SK-N-SH (cell line): ENCODE measurements at regions not wholly inside any gene's neighbourhood (a gene's known extent, or its start where the extent isn't known, plus 50 kb on each side); places are given as distances from the start of the nearest gene placed in this dataset.

Experiments used
- CTCF ChIA-PET: fragments of 300-600, 350-600 bp; formaldehyde crosslinking; extraction: SDS; loops from one replicate; lab custom pipeline; 2021; lab: Yijun Ruan, JAX
- POLR2A ChIA-PET: fragments of 350-600 bp; sonication (Branson Sonifier 250); formaldehyde crosslinking; extraction: SDS; loops from one replicate; lab custom pipeline; 2020; ENCODE audit warnings: antibody characterized with exemption, inconsistent platforms; lab: Yijun Ruan, JAX
- DNase-seq: peaks from one replicate; pipeline ENCODE4 v3.0.0; 2012
- H2AFZ ChIP-seq: fragments of 200-600 bp; sonication (generic); 2 replicates; pipeline ENCODE4 v1.8.1; 2016; ENCODE audit warnings: antibody characterized with exemption, mild to moderate bottlenecking, low read depth
- H3F3A ChIP-seq: fragments of 200-600 bp; sonication (generic); replicated peaks from 2 replicates; pipeline ENCODE3; 2016; ENCODE audit warnings: antibody characterized with exemption, mild to moderate bottlenecking; ENCODE audit not compliant: insufficient read depth
- H3K27ac ChIP-seq, 2 experiments: fragments of 200-500 bp in 1 of 2; fragments of 200-600 bp in 1 of 2; sonication (Bioruptor generic) in 1 of 2; sonication (generic), shearing (Covaris generic) in 1 of 2; 2 replicates each; pipeline versions ENCODE4 v1.5.1 to v1.6.1; 2014 to 2016; ENCODE audit warnings: low read depth in 2 of 2, inconsistent platforms in 1 of 2, low read length in 1 of 2, mild to moderate bottlenecking in 1 of 2, mixed read lengths in 1 of 2
- H3K27me3 ChIP-seq: fragments of 200-600 bp; sonication (generic), shearing (Covaris generic); 2 replicates; pipeline ENCODE4 v1.6.1; 2016; ENCODE audit warnings: mixed run types; ENCODE audit not compliant: insufficient read depth
- H3K36me3 ChIP-seq, 2 experiments: fragments of 200-500 bp in 1 of 2; fragments of 200-600 bp in 1 of 2; sonication (Bioruptor generic) in 1 of 2; sonication (generic) in 1 of 2; replicated peaks in 1 of 2; 2 replicates each; pipeline versions ENCODE3 to v1.5.1; 2014 to 2016; ENCODE audit warnings: low read length in 1 of 2, mild to moderate bottlenecking in 1 of 2; ENCODE audit not compliant: insufficient read depth in 2 of 2, control insufficient read depth in 1 of 2
- H3K4me1 ChIP-seq, 2 experiments: fragments of 200-500 bp in 1 of 2; fragments of 200-600 bp in 1 of 2; sonication (Bioruptor generic) in 1 of 2; sonication (generic), shearing (Covaris generic) in 1 of 2; 2 replicates each; pipeline versions ENCODE4 v1.5.1 to v1.6.1; 2014 to 2016; ENCODE audit warnings: low read depth in 1 of 2, low read length in 1 of 2, mixed run types in 1 of 2; ENCODE audit not compliant: insufficient read depth in 2 of 2, control insufficient read depth in 1 of 2
- H3K4me2 ChIP-seq: fragments of 200-600 bp; sonication (generic), shearing (Covaris generic); 2 replicates; pipeline ENCODE4 v1.6.1; 2017; ENCODE audit warnings: mixed run types
- H3K4me3 ChIP-seq, 2 experiments: fragments of 200-500 bp in 1 of 2; fragments of 200-600 bp in 1 of 2; sonication (Bioruptor generic) in 1 of 2; sonication (generic), shearing (Covaris generic) in 1 of 2; 2 replicates each; pipeline versions ENCODE4 v1.5.1 to v1.8.1; 2014 to 2016; ENCODE audit warnings: low read depth in 2 of 2, inconsistent platforms in 1 of 2, low read length in 1 of 2, mild to moderate bottlenecking in 1 of 2, mixed read lengths in 1 of 2, moderate library complexity in 1 of 2
- H3K79me2 ChIP-seq: fragments of 200-600 bp; sonication (generic); 2 replicates; pipeline ENCODE4 v1.8.1; 2017; ENCODE audit warnings: mild to moderate bottlenecking; ENCODE audit not compliant: insufficient read depth
- H3K9ac ChIP-seq: fragments of 200-600 bp; sonication (generic); 2 replicates; pipeline ENCODE4 v1.6.1; 2017; ENCODE audit warnings: mixed run types
- H3K9me2 ChIP-seq: fragments of 200-600 bp; sonication (generic); 2 replicates; pipeline ENCODE4 v1.6.1; 2017; ENCODE audit warnings: mixed run types
- H3K9me3 ChIP-seq: fragments of 200-600 bp; sonication (generic); 2 replicates; pipeline ENCODE4 v1.6.1; 2017; ENCODE audit warnings: mixed run types, mild to moderate bottlenecking, moderate library complexity
- H4K20me1 ChIP-seq: fragments of 200-600 bp; sonication (generic); 2 replicates; pipeline ENCODE4 v1.6.1; 2017; ENCODE audit warnings: mild to moderate bottlenecking, mixed run types; ENCODE audit not compliant: insufficient read depth
- CTCF ChIP-seq: fragments of 200-600 bp; sonication (generic); IDR thresholded peaks from 2 replicates; pipeline ENCODE4 v1.6.1; 2017; ENCODE audit warnings: antibody characterized with exemption, mild to moderate bottlenecking, moderate library complexity
- EP300 ChIP-seq, 2 experiments: IDR thresholded peaks; 2 replicates each; pipeline versions ENCODE4 v1.4.0 to v1.6.1; 2012; ENCODE audit warnings: borderline replicate concordance in 1 of 2, low read depth in 1 of 2, low read length in 1 of 2
- POLR2AphosphoS5 ChIP-seq: IDR thresholded peaks from 2 replicates; pipeline ENCODE4 v1.6.1; 2012; ENCODE audit warnings: low read depth, low read length
- RCOR1 ChIP-seq: fragments of 150-350 bp; IDR thresholded peaks from 2 replicates; pipeline ENCODE4 v1.6.1; 2017; ENCODE audit warnings: antibody characterized with exemption, low read length
- REST ChIP-seq: IDR thresholded peaks from 2 replicates; pipeline ENCODE4 v1.6.1; 2012; ENCODE audit warnings: mild to moderate bottlenecking, low read depth, low read length, moderate library complexity
- RFX5 ChIP-seq: IDR thresholded peaks from 2 replicates; pipeline ENCODE4 v1.6.1; 2012; ENCODE audit warnings: mild to moderate bottlenecking, improper control_type of control experiment, low read length
- TEAD4 ChIP-seq: IDR thresholded peaks from 2 replicates; pipeline ENCODE4 v1.4.0; 2012; ENCODE audit warnings: mild to moderate bottlenecking, borderline replicate concordance; ENCODE audit not compliant: insufficient read depth
- ZBTB33 ChIP-seq: IDR thresholded peaks from 2 replicates; pipeline ENCODE4 v1.4.0; 2012; ENCODE audit warnings: low read depth, borderline replicate concordance
- WGBS: methylation state at CpG from one replicate; pipeline ENCODE4 v1.1.6; 2017; ENCODE audit warnings: low lambda C conversion rate; 5-methylcytosine and 5-hydroxymethylcytosine counted together

- H3K9me3 ChIP-seq, result no peaks in the 10 kb centered on the region
- H3K36me3 ChIP-seq, result no peaks in the 10 kb centered on the region
- H3K4me2 ChIP-seq, result no peak overlapping the region
- no peaks in the 10 kb centered on the region for H4K20me1 ChIP-seq
- ChIA-PET POLR2A (no interaction called here), CTCF (no interaction called here)
- H3K27ac ChIP-seq, result no peak overlapping the region
- no peaks in the 10 kb centered on the region for H3F3A ChIP-seq
- no peak overlapping the region for H3K9ac ChIP-seq
- WGBS, result 35% methylated on average over 11 of the region's 11 CpGs
- no peaks in the 10 kb centered on the region for H3K79me2 ChIP-seq
- H3K27me3 ChIP-seq, result peaks cover 7% of the 10 kb centered on the region; the same call in 1 of the 2 replicates
- H2AFZ ChIP-seq, result no peak overlapping the region
- no peak overlapping the region for H3K4me3 ChIP-seq
- H3K4me1 ChIP-seq, result no peaks in the 10 kb centered on the region
- no peak for TF ChIP-seq REST
- TF ChIP-seq RFX5, result no peak
- TF ChIP-seq CTCF, result no peak
- no peak for TF ChIP-seq RCOR1
- TF ChIP-seq ZBTB33, result no peak
- TF ChIP-seq EP300 (IDR thresholded peaks at IDR 0.05; ENCODE audit: borderline replicate concordance in 1 of 2, low read depth in 1 of 2, low read length in 1 of 2), result no peak
- no peak for TF ChIP-seq POLR2AphosphoS5
- no peak for TF ChIP-seq TEAD4
- TF ChIP-seq, all 33 proteins: peak for 0
- no peaks in the 10 kb centered on the region for H3K9me2 ChIP-seq
- no peak for DNase-seq
Measured at GRCh38 chr22:48433647-48434046, 1394.0 kb downstream of the BRD1 start.
